ENCODE measurements at regions not wholly inside any gene's neighbourhood (a gene's known extent, or its start where the extent isn't known, plus 50 kb on each side); places are given as distances from the start of the nearest gene placed in this dataset.

DNA sequence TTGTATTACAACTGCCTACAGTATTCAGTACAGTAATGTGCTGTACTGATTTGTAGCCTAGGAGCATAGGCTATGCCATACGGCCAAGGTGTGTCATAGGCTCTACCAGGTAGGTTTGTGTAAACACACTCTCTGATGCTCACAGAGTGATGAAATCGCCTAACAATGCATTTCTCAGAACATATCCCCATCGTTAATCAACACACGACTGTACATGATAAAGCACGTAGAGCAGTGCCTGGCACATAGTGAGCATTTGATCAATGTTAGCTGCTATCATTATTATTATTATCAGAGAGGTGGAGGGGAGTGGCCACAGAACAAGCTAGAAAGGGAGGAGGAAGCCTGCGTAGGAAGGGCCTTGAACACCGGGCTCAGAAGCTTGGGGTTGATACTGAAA lies 81.1 kb upstream of the LHX1 start:
- Mint-ChIP-seq H3K27me3 (ENCODE audit: low read depth) (peaks cover 2% of the 10 kb centered on the region), H3K9me3 (ENCODE audit: low read depth) (no peaks in the 10 kb centered on the region), H3K27ac (ENCODE audit: unreplicated experiment) (no peak overlapping the region), H3K4me1 (ENCODE audit: low read depth) (peaks cover under 1% of the 10 kb centered on the region), H3K4me3 (ENCODE audit: unreplicated experiment) (no peak overlapping the region), H3K36me3 (ENCODE audit: low read depth) (no peaks in the 10 kb centered on the region)
- TF ChIP-seq, protein P1, sequence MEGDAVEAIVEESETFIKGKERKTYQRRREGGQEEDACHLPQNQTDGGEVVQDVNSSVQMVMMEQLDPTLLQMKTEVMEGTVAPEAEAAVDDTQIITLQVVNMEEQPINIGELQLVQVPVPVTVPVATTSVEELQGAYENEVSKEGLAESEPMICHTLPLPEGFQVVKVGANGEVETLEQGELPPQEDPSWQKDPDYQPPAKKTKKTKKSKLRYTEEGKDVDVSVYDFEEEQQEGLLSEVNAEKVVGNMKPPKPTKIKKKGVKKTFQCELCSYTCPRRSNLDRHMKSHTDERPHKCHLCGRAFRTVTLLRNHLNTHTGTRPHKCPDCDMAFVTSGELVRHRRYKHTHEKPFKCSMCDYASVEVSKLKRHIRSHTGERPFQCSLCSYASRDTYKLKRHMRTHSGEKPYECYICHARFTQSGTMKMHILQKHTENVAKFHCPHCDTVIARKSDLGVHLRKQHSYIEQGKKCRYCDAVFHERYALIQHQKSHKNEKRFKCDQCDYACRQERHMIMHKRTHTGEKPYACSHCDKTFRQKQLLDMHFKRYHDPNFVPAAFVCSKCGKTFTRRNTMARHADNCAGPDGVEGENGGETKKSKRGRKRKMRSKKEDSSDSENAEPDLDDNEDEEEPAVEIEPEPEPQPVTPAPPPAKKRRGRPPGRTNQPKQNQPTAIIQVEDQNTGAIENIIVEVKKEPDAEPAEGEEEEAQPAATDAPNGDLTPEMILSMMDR (IDR thresholded peaks at IDR 0.05): no peak
- no peak for DNase-seq (ENCODE audit: low spot score)

DNA sequence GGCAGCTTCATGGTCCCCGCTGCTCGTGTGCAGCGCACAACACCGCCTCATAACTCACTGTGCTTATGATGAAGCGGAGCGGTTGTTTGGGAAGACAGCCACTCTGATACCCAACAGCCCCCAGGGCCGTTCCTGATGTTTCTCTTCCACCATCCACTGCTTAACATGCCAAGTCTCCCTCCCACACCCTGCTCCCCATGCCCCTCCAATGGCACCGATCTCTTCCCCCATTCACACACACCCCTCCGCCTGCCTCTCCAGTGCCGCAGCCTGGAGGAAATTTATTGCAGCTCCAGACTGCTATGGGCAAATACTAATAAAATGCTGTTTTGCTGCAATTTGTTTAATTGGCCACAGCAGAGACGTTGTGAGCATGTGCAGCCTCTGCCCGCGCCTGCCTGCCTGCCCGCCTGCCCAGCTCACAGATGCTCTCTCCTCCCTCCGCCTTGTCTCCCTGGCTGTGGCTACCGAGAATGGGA lies 80.3 kb upstream of the LHX1 start:
- no peaks in the 10 kb centered on the region for H3K36me3 Mint-ChIP-seq (ENCODE audit: low read depth)
- no peak overlapping the region for H3K27ac Mint-ChIP-seq (ENCODE audit: unreplicated experiment)
- H3K27me3 Mint-ChIP-seq (ENCODE audit: low read depth): peaks cover 2% of the 10 kb centered on the region
- H3K4me3 Mint-ChIP-seq (ENCODE audit: unreplicated experiment): no peak overlapping the region
- TF ChIP-seq, protein P1 (IDR thresholded peaks at IDR 0.05): no peak
- no peak for DNase-seq (ENCODE audit: low spot score)
- no peaks in the 10 kb centered on the region for H3K9me3 Mint-ChIP-seq (ENCODE audit: low read depth)
- H3K4me1 Mint-ChIP-seq (ENCODE audit: low read depth): no peaks in the 10 kb centered on the region

DNA sequence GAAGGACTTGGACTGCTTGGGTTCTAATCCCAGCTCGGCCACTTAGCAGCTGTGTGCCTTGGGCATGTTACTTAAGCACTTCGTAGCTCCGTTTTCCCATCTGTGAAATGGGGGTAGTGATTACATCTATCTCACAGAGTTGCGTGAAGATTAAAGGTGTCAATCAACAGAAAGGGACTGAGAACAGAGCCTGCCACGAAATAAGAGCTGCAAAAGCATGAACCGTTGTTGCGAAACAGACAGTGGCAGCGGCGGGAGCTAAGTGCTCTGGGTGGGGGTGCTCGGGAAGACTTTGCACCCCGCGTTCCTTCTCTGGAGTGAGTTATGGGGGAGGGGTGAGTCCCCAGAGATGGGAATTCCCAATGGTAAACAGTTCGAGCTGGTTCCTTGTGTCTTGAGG lies 79.6 kb upstream of the LHX1 start:
- no peak overlapping the region for H3K4me3 Mint-ChIP-seq (ENCODE audit: unreplicated experiment)
- peaks cover 2% of the 10 kb centered on the region for H3K27me3 Mint-ChIP-seq (ENCODE audit: low read depth)
- TF ChIP-seq, protein P1 (IDR thresholded peaks at IDR 0.05): no peak

DNA sequence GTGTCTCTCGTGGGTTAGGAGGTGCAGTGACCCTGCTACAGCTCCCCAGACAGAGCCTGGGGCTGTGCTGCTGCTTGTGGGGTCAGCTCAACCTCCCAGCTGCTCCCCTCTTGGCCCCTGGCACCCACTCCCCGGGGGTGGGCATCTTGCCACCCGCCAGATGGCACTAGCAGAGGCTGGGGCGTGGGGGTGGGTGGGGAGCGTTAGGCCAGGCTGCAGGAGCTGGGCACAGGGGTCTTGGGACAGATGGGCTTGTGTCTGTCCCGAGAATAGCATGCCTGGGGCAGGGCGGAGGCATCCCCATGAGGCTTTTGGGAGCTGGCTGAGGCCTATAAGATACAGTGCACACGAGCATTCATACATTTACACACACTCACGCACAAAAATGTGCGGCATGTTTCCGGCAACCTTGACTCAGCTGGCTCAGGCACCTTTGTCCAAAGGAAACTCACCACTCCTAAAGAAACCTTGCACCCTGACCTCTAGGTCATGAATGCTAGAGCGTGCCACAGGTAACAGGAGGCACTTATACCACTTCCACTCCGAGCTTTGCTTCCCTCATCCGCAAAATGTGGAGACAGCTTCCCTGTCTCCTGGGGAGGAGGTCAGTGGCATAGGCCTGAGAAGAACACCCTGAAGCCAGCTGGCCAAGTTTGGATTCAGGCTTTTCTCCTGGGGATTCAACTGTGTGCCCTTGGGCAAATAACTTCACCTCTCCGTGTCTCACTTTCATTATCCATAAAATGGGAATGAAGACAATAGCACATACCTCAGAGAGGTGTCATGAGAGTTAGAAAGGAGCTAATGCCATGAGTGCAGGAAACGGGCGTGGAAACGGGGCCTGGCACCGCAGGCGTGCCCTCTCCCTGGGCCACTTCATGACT lies 78.9 kb upstream of the LHX1 start:
- peaks cover 2% of the 10 kb centered on the region for H3K27me3 Mint-ChIP-seq (ENCODE audit: low read depth)
- no peaks in the 10 kb centered on the region for H3K4me1 Mint-ChIP-seq (ENCODE audit: low read depth)
- H3K27ac Mint-ChIP-seq (ENCODE audit: unreplicated experiment): no peak overlapping the region
- no peak overlapping the region for H3K4me3 Mint-ChIP-seq (ENCODE audit: unreplicated experiment)
- no peaks in the 10 kb centered on the region for H3K36me3 Mint-ChIP-seq (ENCODE audit: low read depth)
- no peaks in the 10 kb centered on the region for H3K9me3 Mint-ChIP-seq (ENCODE audit: low read depth)
- DNase-seq (ENCODE audit: low spot score): no peak
- TF ChIP-seq, protein P1 (IDR thresholded peaks at IDR 0.05): no peak

More for the DNA sequence above, 79.6 kb upstream of the LHX1 start:
- Mint-ChIP-seq H3K9me3 (ENCODE audit: low read depth) (no peaks in the 10 kb centered on the region), H3K36me3 (ENCODE audit: low read depth) (no peaks in the 10 kb centered on the region), H3K27ac (ENCODE audit: unreplicated experiment) (no peak overlapping the region), H3K4me1 (ENCODE audit: low read depth) (no peaks in the 10 kb centered on the region)
- no peak for DNase-seq (ENCODE audit: low spot score)

DNA sequence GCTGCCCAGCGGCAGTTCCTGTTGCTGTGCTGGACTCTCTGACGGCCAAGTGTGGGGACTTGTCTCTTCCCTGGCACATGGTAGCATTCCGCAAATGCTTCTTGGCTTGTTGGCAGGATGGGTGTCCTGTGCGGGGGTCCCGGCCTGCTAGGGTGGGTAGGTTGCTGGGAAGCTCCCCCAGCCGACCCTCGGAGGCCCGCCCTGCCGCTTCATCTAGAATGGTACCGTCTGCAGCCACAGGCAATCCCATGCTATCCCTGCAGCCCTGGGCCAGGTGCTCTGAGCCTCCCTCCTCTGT lies 78.3 kb upstream of the LHX1 start:
- H3K27ac Mint-ChIP-seq (ENCODE audit: unreplicated experiment): no peak overlapping the region
- H3K4me3 Mint-ChIP-seq (ENCODE audit: unreplicated experiment): no peak overlapping the region
- H3K27me3 Mint-ChIP-seq (ENCODE audit: low read depth): peaks cover 2% of the 10 kb centered on the region
- TF ChIP-seq, protein P1 (IDR thresholded peaks at IDR 0.05): no peak
- no peaks in the 10 kb centered on the region for H3K9me3 Mint-ChIP-seq (ENCODE audit: low read depth)
- H3K36me3 Mint-ChIP-seq (ENCODE audit: low read depth): no peaks in the 10 kb centered on the region
- H3K4me1 Mint-ChIP-seq (ENCODE audit: low read depth): no peaks in the 10 kb centered on the region
- DNase-seq (ENCODE audit: low spot score): no peak
